HG02610 (cell line): ENCODE measurements at regions not wholly inside any gene's neighbourhood (a gene's known extent, or its start where the extent isn't known, plus 50 kb on each side); places are given as distances from the start of the nearest gene placed in this dataset.

ENCODE experiments used
- ATAC-seq: cut with Tn5 transposase; IDR thresholded peaks from one replicate; pipeline ENCODE4 v1.9.1; 2021; ENCODE audit warnings: mild to moderate bottlenecking, moderate library complexity; ENCODE audit not compliant: unreplicated experiment

DNA sequence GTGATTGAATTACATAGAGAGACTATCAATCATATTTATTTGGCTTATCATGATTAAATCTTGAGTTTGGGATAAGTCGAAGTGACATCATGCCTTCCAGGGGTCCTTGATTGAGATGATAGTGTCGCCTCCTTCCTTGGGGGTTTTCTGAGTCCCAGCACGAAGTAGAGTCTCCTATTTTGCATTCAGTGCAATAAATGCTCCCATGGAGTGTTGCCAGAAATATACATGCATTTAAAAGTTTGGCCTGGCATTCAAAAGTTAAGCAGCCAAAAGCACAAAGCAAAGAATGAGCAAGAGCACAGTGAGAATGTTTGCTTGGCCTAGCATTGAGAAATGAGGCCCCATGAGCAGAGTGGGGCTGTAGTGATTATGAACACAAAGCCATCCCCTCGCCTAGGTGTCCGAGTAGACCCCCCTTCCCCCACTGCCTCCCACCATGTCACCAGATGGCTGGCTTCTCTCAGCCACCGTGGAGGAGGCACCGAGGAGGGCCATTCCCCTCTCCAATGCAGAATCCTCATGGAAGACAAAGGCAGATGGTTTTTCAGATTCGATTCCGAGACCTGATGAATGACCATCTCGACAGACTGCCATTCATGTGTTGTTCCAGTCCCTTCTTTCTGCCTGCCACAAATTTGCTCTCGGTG, 58.8 kb upstream of the UBL3 start:
- ATAC-seq: no peak

- ATAC-seq: no peak
These were observed 58.1 kb upstream of the UBL3 start for GRCh38 chr13:29908416-29909080.

DNA sequence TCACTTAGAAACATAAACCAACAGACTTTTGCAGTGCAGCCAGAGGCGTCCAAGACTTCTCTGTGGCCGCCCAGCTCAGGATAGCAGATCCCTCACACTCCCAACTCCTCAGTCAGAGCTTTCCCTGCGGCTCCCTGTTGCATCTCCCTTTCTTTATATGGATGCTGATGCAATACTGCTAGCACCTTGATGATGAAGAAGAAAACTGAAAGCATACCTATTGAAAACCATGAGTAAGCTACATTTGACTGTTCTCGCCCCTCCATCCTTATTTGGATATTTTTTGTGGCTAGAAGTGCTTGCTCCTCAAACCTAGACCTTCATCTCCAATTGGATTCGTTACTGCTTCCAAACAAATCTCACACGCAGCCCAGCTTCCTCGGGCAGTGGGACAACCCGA, 57.3 kb upstream of the UBL3 start:
- no peak for ATAC-seq

- ATAC-seq: no peak
These were observed 56.1 kb upstream of the UBL3 start for GRCh38 chr13:29906432-29907011.

DNA sequence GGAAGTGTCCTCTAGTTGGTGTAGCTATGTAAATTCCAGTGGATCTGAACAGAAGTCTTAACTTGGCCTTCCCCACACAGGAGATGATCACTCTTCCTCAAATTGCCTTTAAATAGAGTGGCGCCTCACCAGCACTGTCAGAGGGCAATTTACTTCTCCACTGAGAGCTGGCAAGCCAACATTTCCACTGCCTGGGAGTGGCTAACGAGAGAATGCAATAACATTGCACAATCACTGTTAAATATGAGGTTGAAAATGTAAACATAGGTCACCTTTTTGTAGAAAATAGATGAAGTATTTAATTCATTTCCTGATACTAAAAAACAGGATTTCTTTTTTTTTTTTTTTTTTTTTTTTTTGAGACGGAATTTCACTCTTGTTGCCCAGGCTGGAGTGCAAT, 55.4 kb upstream of the UBL3 start:
- ATAC-seq: no peak

DNA sequence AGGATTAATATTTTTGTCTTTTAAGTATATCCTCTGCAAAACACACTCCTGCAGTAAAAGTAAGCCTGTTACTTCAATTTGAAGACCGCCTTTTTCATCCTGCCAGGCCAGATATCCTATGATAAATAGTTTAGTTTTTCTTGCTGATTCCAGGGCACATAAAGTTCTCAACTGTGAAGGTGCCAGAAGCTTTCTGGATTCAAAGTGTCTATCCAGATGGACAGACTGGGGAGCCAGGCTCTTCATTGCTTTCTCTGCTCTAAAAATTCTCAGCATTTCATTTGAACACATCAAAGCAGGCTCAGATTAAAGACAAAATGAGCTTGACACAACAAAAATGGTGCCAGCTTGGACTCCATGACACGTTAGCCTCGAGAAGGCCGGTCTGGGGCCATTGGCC, 53.6 kb upstream of the UBL3 start:
- ATAC-seq: no peak

- no peak for ATAC-seq
These were observed 53.1 kb upstream of the UBL3 start for GRCh38 chr13:29903543-29903942.

DNA sequence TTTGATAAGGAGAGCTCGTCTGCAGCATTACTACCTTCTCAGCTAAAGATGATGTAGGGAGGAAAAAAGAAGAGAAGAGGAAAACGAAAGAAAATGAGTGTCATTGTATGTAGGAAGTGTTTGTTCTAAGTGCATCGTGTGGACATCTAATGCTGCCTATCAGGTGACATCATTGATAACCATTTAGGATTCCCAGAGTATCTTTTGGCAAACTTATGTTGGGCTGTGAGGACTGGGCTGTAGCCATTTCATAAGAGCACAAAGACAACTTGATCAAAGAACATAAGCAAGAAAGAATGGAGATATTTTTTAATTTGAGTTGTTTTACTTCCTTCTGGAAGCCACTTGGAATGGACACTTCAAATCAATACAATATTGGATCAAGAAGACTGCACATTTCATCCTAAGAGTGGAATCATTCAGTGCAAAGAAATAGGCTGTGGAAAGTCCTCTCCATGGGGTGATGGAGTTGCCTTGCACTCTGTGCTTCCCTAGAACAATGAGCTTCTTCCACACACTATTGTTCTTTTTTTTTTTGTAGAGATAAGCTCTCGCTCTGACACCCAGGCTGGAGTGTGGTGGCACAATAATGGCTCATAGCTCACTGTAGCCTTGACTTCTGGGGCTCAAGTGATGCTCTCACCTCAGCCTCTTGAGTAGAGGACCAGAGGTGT, 52.4 kb upstream of the UBL3 start:
- no peak for ATAC-seq

DNA sequence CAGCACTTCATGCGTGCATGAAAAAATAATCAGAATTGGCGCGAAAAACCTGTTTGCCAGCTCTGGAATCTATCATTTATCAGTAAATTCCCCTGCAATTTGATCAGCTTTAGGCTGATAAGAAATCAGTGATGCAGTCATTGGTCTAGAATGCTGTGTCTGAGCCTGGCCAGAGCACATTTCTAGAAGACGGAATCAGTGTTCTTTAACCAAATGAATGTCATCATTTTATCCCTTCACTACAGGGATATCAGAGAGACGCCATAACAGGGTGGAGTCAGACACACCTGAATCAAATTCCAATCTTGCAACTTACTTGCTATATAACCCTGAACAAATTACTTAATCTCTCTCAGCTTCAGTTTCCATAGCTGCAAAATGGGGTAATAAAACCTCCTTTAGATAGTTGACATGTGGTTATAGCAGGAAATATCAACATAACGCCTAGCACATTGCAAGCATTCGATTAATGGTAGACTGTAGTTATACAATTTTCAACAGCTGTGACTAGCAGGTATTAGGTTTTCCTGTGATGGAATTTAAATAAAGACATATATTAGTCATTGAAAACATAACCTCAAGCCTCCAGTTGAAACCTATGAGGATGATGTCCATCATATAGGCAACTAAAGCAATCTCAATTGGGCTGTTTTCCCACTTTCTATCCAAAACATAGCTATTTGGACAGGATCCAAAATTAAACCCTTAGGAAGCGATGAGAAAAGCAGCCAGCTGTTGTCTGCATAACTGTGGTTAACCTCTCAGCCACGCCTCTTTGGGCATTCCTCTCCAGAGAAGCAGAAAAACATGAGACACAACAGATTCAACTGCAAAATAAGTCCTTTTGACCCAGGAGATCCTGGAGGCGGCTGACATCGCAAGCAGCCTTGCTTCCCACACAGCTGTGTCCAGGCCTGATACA, 51.6 kb upstream of the UBL3 start:
- ATAC-seq: no peak
